Body of pancreas (tissue), 4 donors: ENCODE measurements at regions not wholly inside any gene's neighbourhood (a gene's known extent, or its start where the extent isn't known, plus 50 kb on each side); places are given as distances from the start of the nearest gene placed in this dataset.

Experiments used
- CTCF ChIP-seq, 7 experiments: fragments of 450-650 bp in 4 of 7; fragments of 200-600 bp in 3 of 7; sonication (generic) in 3 of 7; IDR thresholded peaks; one replicate each; pipeline ENCODE4 v1.5.1; 2016 to 2019; ENCODE audit warnings: antibody characterized with exemption in 7 of 7
- POLR2A ChIP-seq, 3 donors: fragments of 450-650 bp; IDR thresholded peaks; one replicate each; pipeline ENCODE4 v1.6.1; 2016; ENCODE audit warnings: antibody characterized with exemption in 3 of 3, mild to moderate bottlenecking in 2 of 3

GRCh38 chr2:192971981-192972380 is 777.2 kb upstream of the TMEFF2 start:
- no peak for TF ChIP-seq CTCF (IDR thresholded peaks at IDR 0.05)
- TF ChIP-seq POLR2A (IDR thresholded peaks at IDR 0.05): no peak
